ENCODE measurements at regions not wholly inside any gene's neighbourhood (a gene's known extent, or its start where the extent isn't known, plus 50 kb on each side); places are given as distances from the start of the nearest gene placed in this dataset.

DNA sequence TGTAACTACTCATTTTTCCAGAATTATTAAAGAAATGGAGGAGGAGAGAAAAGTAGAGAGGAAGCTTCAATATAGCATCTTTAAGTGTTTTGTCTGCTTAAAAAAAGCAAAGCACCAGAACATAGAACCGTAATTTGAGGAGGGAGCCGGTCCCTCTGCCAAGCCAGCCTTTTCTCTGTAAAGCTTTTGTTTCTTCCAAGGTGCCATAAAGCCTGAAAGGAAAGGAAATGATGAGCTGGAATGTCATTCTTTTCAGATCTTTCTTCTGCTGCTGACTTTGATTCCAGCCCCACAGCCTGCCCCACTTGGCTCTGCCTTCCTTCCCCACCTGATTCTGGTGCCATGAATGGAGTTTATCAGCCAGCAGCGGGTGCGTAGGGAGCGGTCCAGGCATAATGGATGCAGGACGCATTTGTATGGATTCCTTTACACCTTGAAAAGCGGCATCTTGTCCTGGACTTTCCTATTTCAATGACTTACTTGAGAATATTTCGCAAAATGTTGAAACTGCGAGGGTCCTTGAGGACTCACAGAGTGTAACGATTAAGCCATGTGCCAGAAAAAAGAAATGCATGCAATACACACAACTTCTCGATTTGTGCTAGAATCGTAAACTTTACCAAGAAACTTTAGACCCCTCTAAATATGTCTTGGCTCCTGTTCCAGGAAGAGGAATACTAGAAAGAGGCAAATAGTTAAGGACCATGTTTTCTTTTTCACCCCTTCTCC is 569.5 kb upstream of the MGMT start:
- WGBS, 3 donors, result 57 to 65% (median 58%) methylated on average over 12 of the region's 12 CpGs
- TF ChIP-seq, protein P1, sequence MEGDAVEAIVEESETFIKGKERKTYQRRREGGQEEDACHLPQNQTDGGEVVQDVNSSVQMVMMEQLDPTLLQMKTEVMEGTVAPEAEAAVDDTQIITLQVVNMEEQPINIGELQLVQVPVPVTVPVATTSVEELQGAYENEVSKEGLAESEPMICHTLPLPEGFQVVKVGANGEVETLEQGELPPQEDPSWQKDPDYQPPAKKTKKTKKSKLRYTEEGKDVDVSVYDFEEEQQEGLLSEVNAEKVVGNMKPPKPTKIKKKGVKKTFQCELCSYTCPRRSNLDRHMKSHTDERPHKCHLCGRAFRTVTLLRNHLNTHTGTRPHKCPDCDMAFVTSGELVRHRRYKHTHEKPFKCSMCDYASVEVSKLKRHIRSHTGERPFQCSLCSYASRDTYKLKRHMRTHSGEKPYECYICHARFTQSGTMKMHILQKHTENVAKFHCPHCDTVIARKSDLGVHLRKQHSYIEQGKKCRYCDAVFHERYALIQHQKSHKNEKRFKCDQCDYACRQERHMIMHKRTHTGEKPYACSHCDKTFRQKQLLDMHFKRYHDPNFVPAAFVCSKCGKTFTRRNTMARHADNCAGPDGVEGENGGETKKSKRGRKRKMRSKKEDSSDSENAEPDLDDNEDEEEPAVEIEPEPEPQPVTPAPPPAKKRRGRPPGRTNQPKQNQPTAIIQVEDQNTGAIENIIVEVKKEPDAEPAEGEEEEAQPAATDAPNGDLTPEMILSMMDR (IDR thresholded peaks at IDR 0.05), result no peak
- no peak overlapping the region for H3K27ac ChIP-seq

DNA sequence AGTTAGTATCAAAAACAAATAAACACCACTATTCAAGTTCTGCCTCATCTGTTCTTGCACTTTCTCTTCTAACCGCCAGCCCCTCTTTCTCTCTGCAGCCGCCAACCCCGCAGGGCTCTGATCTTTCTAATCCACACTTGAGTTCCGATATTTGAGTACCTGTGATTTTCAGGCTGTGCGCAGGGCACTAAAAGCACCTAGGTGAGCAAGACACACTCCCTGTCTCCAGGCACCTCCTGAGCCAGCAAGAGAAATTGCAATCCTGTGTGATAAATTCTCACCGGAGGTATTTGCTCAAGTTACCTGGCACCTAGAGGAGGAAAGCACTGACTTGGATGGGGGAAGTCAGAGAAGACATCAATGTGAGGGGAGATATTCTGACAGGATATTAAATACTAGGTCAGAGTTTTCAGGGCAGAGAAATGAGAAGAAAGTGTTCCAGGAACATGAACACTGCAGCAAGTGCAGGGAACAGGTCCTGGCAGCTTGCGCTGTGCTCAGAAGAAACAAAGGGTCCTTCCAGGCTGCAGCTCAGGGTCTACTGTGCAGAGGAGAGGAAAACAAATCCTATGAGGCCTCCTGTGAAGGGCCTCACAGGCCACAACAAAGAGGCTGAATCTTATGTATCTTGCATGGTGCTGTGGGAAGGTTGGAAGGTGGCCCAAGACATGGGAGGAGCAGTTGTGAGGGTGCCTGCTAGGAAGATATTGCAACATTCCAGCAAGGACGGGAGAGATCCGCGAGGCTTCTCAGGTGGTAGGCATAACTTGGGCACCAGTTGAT is 568.7 kb upstream of the MGMT start:
- ATAC-seq, result peak in 1 of 4 donors; percentile 42

More for the DNA sequence above, 569.5 kb upstream of the MGMT start:
- Histone ChIP-seq H3K9me3 (no peaks in the 10 kb centered on the region), H3K36me3 (ENCODE audit: insufficient read depth in 1 of 2, low read depth in 1 of 2) (no peaks in the 10 kb centered on the region), H3K27me3 (ENCODE audit: insufficient read depth in 3 of 3, low read length in 2 of 3) (peaks cover 0 to 3% (median 3%) of the 10 kb centered on the region in 3 donors), H3K4me1 (no peaks in the 10 kb centered on the region), H3K4me3 (no peak overlapping the region)
- no peak for ATAC-seq
- no peak for DNase-seq
- intact Hi-C loops (cut with DNase I), result no loop called here

DNA sequence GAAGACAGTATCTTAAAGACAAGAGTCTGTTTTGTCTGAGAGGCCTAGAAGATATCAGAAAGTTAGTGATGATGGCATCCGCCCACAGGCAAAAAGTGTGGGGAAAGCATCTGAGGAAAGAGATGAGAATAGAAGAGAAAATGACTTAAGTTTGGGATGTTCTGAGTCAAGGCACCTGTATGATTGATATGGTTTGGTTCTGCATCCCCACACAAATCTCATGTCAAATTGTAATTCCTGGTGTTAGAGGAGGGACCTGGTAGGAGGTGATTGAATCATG is 568.2 kb upstream of the MGMT start:
- Histone ChIP-seq H3K4me3 (no peak overlapping the region), H3K36me3 (ENCODE audit: insufficient read depth in 1 of 2, low read depth in 1 of 2) (no peaks in the 10 kb centered on the region)
- ATAC-seq, result no peak

More for the DNA sequence above, 568.7 kb upstream of the MGMT start:
- Histone ChIP-seq H3K4me1 (no peaks in the 10 kb centered on the region), H3K9me3 (no peaks in the 10 kb centered on the region), H3K4me3 (no peak overlapping the region), H3K27ac (no peak overlapping the region), H3K27me3 (ENCODE audit: insufficient read depth in 3 of 3, low read length in 2 of 3) (peaks cover 0 to 3% (median 3%) of the 10 kb centered on the region in 3 donors), H3K36me3 (ENCODE audit: insufficient read depth in 1 of 2, low read depth in 1 of 2) (no peaks in the 10 kb centered on the region)
- WGBS, 3 donors, result 81 to 87% (median 82%) methylated on average over 10 of the region's 10 CpGs
- intact Hi-C loops (cut with DNase I), result no loop called here
- TF ChIP-seq, protein P1 (IDR thresholded peaks at IDR 0.05), result no peak
- no peak for DNase-seq

DNA sequence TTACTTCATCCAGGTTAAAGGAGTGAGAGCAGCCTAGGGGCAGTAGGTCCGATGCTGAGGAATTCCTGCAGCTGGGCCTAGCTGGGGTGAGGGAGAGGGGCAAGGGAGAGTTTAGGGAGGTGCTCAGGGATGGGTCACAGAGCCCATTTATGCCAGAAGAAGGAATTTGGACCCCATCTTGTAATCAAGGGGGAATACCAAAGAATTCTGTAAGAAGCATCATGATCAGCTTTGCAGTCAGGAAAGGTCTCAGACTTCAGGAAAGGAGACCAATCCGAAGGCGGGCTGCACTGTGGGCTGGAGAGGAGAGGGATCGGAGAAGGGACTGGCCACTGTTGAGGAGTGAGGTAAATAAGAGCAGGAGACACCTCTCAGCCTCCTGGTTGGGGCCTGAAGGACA is 566.6 kb upstream of the MGMT start:
- Histone ChIP-seq H3K4me1 (no peaks in the 10 kb centered on the region), H3K27me3 (ENCODE audit: insufficient read depth in 3 of 3, low read length in 2 of 3) (peaks cover 0 to 3% (median 3%) of the 10 kb centered on the region in 3 donors), H3K36me3 (ENCODE audit: insufficient read depth in 1 of 2, low read depth in 1 of 2) (no peaks in the 10 kb centered on the region), H3K9me3 (no peaks in the 10 kb centered on the region), H3K27ac (no peak overlapping the region), H3K4me3 (no peak overlapping the region)
- ATAC-seq (no peak), DNase-seq (no peak)
- WGBS, 3 donors, result 96 to 99% (median 97%) methylated on average over 4 of the region's 4 CpGs
- TF ChIP-seq, protein P1 (IDR thresholded peaks at IDR 0.05), result no peak
- intact Hi-C loops (cut with DNase I), result no loop called here

More for the DNA sequence above, 568.2 kb upstream of the MGMT start:
- Histone ChIP-seq H3K27me3 (ENCODE audit: insufficient read depth in 3 of 3, low read length in 2 of 3) (peaks cover 0 to 3% (median 3%) of the 10 kb centered on the region in 3 donors), H3K9me3 (no peaks in the 10 kb centered on the region), H3K4me1 (no peaks in the 10 kb centered on the region), H3K27ac (no peak overlapping the region)
- 93 to 100% (median 100%) methylated on average over 1 of the region's 1 CpG for WGBS, 3 donors
- intact Hi-C loops (cut with DNase I), result no loop called here
- no peak for DNase-seq
- TF ChIP-seq, protein P1 (IDR thresholded peaks at IDR 0.05), result no peak
